Non-pigmented ciliary epithelial cell (primary cell): ENCODE measurements at regions not wholly inside any gene's neighbourhood (a gene's known extent, or its start where the extent isn't known, plus 50 kb on each side); places are given as distances from the start of the nearest gene placed in this dataset.

ENCODE experiments used
- DNase-seq: peaks from one replicate; pipeline ENCODE4 v3.0.0-alpha.2; 2010; ENCODE audit warnings: low read depth

DNA sequence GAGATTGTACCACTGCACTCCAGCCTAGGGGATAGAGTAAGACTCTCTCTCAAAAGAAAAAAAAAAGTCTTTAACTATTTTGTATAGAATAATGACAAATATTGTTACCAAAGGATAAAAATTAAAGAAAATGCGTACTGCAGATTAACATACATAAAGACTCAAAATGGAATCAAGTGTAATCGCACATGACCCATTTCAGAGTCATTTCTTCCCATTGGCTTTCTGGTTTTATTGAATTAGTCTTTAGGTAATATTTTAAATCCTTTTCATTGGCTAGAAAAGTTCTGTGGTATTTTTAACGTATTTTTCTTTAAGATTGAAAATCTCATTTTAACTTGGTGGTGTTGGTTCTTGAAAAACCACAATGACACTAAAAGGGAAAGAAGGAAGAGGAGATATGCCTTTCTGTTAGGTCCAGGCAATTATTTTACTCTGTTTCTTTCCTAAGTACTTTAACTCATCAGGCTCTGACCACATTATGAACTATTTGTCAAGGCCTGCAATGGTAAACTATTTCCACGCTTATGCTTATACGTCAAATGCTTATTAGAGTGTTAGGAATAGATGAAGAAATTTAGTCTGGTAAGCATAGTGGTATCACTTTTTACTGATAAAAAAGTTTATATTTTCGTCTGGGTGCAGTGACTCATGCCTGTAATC, 52.3 kb downstream of the PLEKHG1 start:
- no peak for DNase-seq

DNA sequence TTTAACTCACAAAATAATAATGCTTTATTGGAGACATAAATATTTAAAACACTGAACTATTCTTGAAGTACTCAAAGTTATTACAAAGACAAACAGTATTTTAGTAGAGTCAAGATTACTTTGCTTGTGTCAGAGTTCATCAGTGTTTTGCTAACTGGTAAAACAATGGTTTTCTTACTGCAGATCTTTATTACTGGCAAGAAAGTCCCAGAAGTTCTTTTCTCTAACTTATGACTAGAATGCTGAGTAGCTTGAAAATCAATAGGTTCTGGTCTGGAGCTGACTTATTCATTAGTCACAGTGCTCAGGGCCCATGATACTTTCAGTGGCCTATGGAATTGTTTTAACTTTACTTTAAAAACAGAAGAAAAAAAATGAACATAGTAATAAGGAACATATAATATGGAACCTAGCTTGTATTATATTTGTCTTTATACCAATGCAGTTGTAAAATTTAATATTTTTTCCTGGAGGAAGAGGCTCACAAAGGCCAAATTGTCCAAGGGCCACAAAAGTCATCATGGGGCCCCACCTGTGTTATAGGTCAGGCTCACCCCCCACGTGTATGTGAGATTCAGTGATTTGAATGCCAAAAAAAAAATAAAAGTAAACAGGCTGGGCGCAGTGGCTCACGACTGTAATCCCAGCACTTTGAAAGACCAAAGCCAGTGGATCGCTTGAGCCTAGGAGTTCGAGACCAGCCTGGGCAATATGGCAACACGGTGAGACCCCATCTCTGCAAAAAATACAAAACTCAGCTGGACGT, 53.3 kb downstream of the PLEKHG1 start:
- no peak for DNase-seq

DNA sequence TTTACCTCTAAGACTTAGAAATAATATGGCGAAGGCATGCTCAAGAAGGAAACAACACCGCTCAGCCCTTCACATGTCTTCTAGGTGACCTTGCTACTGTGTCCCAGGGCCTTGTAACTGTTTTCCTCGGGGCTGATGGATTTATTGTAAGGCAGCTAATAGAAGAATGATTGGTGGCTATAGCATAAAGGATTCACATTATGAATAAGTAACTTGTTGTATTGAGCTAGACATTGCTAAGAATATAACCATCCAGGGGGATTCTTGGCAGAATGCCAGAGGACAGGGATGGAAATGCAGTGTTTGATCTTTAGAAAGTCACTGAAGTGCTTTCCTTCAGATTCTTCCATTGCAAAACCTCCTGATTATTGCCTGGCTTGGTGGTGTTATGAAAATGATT, 54.9 kb downstream of the PLEKHG1 start:
- no peak for DNase-seq

DNA sequence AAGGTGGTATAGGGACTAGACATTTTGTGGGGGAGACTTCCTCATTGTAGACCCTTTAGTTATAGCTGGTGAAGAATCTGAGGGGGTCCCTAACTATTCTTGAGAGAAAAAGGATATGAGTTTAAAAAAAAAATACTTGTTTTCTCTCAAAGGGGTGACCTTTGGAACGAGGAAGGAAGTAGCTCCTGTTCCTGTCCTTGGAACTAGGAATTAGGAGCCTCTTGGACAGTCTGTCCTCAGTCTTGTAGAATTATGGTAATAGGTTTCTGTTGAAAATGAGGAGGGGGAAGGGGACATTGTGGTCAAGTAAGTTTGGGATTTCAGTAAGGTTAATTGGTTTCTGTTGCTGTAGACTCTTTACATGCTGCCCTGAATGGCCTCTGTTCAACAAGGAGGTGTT, 56.5 kb downstream of the PLEKHG1 start:
- no peak for DNase-seq

DNA sequence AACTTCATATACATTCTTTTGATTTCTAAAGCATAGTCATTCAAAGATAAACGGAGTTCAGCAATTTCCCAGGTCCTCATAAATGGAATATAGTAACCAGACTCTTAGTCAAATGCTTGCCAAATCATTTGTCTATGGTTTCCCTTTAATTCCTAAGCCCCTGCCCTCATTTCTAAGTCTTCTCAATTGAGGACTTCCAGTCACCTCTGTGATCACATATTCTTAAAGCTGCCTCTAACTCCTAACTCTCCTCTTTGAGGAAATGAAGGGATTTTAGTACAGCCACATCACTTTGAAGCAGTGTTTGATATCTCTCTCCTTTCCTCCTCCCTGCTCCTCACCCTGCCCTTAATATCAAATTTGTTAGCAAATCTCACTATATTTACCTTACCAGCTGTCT, 58.7 kb downstream of the PLEKHG1 start:
- DNase-seq: no peak

DNA sequence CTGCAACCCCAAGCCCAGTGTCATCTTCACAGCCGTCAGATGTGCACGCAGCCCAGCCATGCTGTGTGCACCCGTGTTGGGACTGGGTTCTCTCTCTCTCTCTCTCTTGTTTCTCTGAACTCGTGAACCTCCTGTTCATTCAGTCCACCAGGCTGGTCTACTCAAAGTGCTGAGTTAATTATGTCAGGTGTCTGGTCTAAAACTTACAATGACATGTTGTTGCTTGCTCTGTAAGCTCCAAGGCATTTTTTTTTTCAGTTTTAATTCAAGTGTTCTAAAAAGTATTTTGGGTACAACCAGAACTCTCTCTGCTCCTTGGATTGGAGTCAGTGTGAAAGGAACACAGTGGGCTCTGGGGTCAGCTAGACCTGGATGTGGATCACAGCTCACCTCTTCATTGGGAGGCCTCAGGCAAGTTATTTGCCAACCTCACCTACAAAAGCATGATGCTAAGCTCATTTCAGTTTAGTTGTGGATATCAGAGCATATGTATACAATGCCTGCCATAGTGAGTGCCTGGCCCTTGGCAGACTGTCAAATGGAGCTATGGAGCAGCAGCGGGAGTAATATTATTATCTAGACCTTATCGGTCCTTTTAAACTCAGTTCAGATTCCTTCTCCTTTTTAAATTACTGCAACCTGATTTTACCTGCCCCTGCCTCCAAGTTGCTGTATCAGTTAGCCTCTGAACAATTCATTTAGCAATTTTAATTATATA, 59.5 kb downstream of the PLEKHG1 start:
- no peak for DNase-seq

DNA sequence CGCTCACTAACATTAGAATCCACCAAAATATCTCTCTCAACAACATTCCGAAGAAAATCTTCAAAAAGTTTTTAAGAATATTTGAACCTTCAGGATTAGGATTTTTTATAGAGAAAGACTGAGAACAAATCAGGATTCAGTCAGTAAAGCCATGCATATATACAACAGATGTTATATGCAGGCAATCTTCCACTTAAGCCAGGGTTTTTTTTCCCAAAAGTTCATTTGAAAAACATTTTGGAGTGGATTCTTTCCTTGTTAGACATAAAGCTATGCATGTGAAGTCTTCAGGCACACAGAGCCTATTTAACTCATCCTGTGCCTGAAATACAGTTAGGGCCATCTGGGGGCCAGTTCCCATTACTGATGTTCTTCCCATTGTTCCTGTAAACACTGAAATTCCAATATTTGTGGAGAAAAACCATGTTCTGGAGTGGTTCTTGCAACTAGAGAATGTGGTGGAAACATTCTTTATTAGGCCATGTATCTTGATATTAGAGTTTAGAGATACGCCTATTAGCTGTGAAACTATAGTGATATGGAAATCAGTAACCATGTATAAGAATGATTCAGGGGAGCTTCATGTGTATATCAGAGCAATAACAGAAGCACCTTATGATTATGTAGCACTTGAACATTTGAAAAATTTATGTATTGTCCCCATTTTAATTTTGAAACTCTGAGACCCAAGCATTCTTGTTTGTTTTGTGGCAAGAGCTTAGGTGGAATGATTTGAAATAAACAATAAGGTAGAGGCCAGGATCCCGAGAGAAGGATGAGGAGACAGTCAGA, 61.7 kb downstream of the PLEKHG1 start:
- no peak for DNase-seq

DNA sequence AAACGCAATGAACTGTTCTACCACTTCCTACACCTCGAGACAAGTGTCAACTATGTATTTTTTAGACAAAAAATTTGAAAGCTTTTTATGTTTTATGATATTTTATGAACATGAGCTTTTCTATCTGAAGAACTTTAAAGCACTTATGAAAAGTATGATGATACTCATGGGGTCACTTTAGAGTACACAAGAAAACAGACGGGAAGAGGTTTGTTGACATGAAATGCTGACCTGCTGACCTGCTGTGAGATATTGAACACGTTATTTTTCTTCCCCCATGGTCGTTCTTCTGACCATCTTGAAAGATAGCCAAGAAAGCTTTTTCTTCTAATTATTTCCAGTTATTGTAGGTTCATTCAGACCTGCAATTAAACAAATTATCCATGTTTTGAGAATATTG, 63.1 kb downstream of the PLEKHG1 start:
- DNase-seq: no peak

DNA sequence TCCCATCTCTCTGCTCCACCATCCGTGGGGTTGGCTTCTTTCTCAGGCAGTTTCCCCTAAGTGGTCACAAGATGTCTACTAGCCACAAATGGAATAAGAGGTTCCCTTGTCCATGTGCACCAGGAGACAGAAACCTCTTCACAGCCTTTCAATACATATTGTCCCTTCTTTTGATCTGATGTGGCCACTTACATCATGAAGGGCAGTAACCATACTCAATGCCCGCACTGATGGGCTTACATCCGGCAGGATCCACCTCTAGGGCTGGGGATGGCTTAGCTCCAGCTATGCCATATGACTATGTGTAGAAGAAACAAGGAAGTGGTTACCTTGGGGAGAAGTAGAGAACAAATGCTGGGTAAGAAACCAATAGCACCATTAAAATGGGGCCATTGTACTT, 64.4 kb downstream of the PLEKHG1 start:
- DNase-seq: no peak

DNA sequence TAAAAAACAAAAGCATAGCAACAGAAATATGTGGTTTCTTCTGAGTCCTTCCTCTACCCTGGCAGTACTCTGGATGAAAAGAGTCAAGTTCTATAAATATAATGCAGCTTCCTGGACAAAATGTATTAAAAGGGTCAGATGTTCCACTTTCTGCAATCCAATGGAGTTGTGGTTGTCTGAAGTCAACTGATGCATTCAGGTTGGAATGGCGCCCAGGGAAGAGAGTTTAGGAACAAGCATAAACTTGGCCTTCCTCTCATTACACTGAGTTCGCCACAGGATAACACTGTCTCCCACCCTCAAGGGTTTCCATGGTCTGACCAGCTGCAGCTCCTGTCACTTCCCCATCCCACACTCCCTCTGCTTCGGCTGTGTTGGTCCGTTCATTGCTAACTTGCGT, 66.4 kb downstream of the PLEKHG1 start:
- DNase-seq: no peak

DNA sequence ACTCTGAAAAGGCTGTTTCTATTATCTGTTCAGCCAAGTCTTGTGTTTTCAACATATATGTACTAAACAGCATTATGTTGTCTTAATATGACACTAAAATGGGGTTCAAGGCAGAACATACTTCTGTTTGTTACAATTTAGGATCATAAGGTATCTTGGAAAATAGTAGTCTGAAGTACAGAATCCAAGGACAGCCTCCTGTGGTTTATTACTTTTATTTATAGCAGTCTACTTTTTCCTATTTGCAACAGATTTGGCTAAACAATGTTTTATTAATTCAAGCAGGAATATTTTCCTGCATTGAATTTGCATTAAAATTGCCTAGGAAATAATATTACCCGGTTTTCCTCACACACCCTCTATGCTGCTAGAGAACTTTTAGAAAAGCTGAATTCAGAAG, 67.7 kb downstream of the PLEKHG1 start:
- no peak for DNase-seq

DNA sequence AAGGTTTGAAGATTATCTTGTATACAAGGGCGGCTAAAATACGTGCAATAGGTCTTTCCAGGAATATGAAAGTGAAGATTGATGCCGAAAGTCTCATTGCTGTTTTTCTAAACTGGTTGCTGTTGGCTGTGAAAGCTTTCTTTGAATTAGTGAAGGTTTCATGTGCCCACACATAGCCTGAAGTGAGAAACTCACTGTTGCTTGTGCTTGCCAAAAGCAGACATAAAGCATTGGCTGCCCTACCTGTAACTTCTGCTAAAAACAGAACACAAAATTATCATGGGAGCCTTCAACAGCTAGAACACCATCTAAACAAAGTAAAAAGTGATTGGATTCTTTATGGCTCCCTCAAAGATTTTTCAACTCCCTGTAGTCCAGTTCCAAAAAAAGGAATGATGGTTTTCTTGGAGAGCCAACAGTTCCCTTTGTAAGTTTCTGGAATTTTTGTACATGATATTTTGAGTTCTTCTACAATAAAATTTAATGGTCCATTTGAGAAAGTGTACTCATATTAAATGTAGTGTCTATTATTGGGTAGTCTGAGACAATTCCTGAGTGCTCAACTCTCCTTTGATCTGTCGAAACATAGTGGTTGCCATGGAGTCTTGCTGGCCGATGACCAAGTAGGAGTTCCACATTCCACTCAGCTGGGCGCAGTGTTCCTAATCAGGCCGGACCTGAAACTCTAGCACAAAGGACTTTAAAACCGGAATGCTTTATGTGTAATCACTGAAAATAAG, 68.5 kb downstream of the PLEKHG1 start:
- peak; percentile 74 for DNase-seq

DNA sequence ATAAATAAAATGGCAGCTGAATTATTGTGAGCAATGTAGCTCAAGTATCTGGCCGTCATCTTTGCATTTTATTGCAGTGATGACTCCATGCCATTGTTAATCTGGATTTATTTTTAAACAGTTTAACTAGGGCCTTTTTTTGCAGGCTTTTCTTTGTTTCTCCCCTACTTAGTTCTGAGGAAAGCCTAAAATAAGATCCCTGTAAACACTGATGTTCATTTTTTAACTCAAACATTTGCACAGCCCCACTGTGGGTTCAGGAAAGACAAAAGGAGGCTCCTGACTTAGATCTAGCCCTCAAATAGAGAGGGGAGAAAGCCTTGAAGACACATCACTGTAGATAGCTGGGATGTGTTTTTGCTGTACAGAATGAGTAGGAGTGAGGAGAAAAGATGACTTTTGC, 69.2 kb downstream of the PLEKHG1 start:
- DNase-seq: no peak

DNA sequence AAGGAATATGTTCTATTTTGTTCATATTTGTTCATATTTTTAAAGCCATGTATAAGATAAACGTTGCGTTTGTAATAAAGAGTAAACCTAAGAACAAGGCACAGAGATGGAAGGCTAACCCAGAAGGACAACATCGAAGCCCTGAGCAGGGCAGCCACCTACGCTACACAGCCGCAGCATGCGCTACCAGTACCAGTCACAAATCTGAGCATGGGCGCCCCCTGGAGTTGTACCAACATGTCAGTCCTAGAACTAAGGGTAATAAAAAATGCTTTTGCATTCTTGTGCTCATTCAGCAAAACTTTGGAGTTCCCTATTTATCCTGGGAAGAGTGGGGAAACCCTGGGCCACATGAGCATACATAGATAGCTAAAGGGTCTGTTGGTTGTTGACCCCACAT, 70.6 kb downstream of the PLEKHG1 start:
- DNase-seq: no peak

DNA sequence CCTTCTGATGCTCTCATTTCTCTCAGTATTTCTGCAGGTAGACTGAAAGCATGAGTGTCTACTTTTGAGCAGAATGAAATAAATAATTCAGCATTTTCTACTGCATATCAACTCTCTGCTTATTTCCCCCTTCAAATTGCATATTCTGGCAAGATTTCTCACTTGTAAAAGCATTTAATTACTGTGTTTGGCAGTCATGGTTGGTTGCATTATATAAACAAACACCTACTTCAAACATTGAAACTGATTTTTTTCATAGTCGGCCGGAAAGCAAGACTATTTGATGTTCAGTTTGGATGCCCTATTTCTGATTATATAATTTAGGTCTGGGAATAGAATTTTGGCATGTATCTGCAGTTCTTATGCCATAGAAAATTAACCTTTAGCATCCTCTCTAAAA, 73.1 kb downstream of the PLEKHG1 start:
- no peak for DNase-seq

DNA sequence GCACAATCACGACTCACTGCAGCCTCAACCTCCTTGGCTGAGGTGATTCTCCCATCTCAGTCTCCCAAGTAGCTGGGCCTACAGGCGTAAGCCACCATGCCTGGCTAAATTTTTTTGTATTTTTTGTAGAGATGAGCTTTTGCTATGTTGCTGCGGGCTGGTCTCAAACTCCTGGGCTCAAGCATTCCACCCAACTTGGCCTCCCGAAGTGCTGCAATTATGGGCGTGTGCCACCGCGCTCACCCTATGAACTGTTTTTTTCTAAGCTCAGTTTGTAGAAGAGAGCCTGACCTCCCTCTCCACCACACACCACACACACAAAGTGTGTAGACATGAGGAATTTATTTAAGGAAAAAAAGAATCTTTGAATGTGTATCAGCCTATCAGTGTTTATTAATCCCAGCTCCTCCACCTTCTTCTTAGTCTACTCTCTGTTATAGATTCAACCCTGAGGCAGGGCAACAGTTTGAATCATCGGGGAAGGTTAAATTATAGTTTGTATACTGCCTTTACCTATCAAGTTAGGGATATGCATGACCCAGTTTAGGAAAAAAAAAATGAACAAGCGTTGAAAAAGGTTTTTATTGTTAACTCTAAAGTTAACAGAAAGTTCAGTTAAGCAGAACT, 74.1 kb downstream of the PLEKHG1 start:
- DNase-seq: no peak

DNA sequence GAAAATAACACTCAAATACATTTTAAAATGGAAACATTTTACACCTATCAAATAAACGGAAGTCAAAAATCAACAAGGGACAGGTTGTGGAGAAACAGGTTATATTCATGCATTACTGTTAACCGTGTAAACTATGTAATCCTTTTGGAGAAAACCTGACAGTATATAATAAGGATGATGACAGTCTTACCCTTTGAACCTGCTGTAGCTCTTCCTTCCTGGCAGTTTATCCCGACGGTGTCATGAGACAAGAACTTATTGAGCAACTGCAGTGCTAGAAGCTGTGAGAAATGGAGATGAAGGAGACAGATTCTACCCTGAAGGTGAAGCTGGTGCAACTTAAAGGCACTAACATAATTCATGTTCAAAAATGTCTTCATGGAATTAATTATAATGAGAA, 76.7 kb downstream of the PLEKHG1 start:
- no peak for DNase-seq

DNA sequence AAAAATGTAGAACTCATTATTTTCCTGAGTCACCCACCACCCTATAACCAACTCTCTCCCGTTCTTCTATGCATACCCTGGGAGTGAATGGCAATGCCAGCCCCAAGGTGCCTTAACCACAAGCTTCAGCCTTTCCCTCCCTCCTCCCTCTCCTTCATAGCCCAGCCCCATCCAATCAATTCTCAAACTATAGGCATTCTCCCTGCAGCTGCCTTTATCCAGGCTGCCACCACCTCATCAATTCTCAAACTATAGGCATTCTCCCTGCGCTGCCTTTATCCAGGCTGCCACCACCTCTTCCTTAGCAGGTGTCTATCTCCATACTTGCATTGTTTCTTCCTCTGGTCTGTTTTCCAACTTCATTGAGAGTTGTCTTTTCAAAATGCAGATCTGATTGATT, 77.1 kb downstream of the PLEKHG1 start:
- DNase-seq: no peak

DNA sequence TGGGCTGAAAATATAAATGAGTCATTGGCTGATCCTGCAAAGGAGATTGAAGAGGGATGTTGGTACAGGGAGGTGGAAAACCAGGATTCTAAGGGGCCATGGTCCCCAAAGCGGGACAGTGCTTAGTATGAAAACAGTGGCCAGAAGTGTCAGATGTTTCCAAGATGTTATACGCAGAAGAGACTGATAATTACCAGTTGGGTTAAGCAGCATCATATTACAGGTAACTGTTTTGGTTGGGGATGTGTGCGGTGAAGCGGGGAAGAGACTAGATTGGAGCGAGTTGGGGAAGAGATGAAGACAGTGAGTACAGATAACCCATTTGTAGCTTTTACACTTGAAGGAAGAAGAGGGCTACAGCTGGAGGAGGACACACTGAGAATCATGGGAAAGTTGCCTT, 80.8 kb downstream of the PLEKHG1 start:
- no peak for DNase-seq

DNA sequence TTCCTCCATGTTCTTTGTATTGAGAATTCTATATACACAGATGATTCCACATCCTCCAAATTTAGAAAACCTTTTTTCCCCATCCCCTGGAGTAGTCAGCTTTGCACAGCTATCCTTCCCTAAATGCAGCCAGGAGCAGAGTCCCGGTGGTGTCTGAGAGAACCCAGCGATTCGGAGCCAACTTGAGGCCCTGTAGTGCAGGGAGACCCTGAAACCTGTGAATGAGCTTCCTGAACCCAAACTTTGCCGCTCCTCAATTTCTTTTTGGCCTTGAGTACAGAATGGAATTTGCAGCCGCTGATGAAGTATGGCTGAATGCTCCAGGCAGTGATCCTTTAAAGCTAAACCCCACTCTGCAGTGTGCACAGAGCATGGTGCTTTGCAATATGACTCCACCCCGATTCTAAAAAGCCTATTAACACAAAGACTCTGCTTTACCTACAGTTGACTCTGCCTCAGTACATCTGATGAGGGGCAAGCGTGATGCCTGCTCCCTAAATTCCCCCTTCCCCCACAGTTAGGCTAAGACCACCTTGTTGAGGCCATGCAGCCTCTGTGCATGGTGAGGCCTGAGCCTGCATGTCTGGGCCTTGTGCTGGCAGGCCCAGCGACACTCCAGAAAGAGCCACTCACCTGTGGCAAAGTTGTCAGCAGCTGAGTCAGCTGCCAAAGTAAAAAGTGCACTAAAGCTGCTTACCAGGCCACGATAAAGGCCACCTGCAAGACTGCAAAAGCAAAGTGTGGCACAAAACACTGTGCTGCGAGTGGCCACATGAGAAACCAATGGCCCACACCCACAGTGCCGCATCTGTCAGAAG, 82.1 kb downstream of the PLEKHG1 start:
- DNase-seq: no peak
